NCI-H146 treated with DMSO at 0.1 percent for 48 hours (cell line): ENCODE measurements at regions not wholly inside any gene's neighbourhood (a gene's known extent, or its start where the extent isn't known, plus 50 kb on each side); places are given as distances from the start of the nearest gene placed in this dataset.

Source experiments
- DNase-seq: peaks from one replicate; lab custom pipeline; 2025; ENCODE audit not compliant: unreplicated experiment; lab: John Stamatoyannopoulos, UW

DNA sequence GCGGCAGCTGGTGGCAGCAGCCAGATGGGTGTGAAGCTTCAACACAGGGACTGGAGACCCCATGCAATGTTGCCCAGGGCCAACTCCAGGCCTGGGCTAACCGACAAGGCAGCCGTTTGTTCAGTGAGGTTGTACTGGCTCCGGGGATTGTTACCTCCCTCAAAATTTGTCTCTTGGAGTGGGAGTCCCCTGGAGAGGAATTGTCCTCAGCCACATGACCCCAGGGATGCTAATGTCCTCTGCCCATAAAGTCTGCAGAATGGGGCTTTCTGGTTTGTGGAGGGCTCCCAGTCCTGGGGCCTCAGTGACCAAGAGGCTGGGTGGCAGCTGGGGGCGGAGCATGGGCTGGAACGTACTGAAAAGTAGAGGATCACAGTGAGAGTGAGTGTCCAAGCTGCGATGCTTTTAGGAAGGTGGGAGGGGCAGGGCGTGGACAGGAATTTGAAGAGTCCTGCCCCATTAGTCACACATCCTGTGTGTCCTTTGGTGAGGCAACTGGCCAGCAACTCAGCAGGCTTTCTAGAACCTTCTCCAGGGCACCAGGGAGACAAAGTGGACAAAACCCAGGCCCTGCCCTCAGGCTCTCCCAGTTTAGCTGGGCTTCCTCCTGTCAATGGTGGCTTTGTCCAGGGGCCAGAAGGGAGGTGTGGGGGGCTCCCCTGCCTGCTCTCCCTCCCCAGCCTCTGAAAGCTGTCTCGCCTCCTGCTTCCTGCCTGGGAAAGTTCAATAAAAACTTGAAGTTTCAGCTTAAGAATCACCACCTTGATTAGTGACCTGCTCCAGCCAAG, 114.0 kb downstream of the NSG2 start:
- no peak for DNase-seq

DNA sequence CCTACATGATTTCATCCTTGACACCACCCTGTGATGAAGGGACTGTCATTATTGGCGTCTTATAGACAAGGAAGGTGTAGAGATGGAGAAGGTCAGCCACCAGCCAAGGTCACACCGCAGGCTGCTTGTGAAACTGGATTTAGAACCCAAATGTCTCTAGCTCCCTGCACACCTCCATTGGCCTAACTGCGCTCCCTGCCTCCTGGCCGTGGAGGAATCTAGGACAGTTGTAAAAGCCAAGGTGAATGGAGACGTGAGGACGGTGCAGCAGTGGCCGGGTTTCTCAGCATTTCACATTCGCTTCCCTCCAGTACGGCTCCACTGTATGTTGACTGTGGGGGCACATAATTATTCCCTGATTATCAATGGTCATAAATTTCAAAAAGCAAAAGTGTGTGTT, 119.9 kb downstream of the NSG2 start:
- no peak for DNase-seq

DNA sequence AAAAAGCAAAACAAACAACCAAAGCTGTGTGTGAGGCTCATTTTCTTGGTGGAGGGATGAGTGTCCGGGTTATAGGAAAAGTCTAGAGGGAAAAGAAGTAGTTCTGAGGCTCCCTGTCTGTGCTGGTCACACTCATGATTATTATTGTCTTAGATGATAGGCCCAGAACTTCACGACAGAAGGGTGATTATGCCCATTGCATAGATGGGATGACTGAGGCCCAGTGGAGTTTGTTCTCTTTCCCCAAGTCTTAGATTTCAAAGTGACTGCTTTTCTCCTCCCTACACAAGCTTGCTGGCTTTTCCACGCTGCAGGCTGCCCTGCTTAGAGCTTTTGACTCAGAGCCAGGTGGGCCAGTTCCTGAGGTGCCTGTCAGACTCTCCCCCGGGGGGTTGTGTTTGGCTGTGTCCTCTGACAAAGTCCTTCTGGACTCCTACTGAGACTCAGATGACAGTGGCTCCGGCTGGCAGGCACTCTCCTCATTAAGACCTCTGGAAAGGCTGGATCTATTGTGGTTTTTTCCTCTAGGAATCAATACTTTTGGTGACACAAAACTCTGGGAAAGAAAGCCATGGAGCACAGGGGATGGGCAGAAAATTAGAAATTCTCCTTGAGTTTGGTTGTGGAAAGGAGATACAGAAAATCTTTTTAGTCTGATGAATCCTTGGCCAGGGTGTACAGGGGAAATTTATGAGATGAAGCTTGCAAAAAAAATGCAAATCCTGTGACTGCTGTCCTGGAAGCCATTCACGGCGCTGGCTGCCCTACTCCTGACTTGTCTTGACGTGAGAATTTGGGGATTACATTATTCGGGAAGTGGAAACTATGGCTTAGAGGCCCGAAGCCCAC, 120.9 kb downstream of the NSG2 start:
- DNase-seq = no peak

DNA sequence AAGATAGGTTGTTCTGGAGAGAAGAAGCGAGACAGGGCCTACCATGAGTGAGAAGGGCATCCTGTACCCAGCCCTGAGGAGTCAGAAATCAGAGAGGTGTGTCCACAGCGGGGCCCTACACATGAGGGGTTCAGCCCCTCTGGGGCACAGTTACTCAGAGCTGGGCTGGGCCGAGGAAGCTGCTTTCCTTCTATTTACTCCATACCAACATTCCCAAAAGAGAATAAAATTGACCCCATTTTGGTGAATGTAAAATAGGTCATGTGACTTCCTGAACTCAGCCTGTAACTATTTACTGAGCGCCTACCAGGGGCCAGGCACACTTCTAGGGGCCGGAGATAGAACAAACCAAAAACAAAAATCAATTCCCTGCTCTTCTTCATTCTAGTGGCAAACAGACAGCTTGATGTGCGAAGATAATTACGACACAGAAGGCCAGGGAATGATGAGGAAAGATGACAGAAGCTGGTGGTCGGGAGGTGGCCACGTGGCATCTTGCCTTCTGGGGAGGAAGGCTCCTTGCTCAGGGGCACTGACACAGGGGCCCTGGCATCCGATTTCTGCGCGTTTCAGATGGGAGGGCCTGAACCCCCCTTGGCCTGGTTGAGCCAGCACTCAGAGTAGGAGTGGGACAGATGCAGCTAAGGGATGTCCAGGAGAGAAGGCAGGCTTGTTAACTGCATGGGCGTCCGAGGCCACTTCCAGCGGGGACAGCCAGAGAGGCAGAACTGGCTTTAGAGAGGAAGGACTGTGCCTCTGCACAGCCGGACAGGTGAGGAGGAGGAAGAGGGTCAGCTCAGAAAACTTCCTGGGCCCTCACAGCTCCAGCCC, 121.8 kb downstream of the NSG2 start:
- no peak for DNase-seq

DNA sequence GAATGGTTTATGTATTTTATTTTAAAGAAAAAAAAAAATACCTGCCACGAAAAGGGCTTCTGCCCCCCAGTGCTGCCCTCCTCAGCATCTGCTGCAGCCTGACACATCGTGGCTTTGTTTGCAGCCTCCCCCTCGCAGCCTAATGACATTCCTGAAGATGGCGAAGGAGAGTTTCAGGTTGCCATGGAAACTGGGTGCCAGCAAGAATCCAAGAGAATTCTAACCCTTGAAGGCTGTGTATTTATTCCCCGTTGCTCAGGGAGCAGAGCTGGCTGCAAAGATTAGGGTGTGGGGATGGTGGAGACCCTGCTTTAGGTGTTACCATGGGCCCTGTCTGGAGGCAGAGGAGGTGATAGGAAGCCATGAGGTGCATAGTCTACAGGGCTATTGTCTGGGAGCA, 126.6 kb downstream of the NSG2 start:
- no peak for DNase-seq

DNA sequence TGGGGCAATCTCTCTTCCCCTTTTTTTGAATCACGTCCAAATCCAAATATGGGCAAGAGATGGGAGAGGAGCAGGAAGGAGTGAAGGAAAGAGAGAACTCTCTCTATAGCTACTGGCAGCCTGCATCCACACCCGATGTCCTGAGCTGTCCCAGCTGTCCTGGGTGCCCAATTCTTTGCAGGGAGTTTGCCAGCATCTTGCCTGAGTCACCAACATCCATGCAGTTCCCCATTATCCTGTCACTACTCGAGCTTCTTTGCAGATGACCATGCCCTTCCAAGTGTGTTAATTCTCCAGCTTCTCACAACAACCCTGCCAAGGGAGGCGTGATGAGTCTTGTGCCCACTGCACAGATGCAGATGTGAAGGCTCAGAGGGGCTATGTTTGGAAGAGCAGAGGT, 127.1 kb downstream of the NSG2 start:
- no peak for DNase-seq

DNA sequence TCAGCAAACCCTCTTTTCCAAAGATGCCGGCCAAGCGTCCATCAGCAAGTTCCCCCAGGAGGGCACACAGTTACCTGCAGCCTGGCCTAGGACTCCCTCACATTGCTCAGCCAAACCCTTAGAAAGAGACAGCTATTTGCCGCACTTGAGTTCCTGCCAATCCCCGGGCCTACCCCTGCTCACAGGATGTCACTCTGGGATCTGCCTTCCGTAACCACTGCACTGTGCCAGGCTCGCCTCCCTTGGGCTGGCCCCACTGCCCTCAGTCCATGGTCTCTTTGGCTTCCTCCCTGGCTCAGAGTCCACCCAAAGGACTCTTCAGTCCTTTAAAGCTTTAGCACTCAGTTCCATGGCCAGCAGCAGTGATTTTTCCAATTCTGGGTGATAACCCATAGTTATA, 128.3 kb downstream of the NSG2 start:
- no peak for DNase-seq

DNA sequence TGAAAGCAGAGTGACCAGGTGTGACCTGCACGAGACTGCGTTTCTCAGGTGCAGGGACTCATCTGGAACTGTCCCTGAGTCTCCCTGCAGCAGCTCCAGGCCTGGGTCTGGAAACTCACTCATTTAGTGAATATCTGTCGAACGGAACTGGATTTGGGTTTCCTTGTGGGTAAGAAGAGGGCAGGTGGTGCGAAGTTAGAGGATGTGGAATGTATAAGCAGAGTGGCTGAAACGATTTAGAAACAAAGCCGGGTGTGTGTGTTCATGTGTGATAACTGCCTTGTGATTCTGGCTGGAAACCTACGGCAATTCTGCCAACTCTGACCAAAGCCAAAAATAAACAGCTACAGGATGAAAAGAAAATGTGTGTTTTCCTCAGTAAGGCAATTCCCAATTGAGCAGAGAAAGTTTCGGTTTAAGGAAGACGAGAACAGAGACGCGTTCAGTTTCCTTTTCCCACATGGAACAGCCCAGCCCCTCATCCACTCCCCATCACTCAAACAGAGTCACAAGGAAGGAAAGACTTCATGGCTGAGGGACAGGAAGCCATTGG, 130.3 kb downstream of the NSG2 start:
- no peak for DNase-seq

DNA sequence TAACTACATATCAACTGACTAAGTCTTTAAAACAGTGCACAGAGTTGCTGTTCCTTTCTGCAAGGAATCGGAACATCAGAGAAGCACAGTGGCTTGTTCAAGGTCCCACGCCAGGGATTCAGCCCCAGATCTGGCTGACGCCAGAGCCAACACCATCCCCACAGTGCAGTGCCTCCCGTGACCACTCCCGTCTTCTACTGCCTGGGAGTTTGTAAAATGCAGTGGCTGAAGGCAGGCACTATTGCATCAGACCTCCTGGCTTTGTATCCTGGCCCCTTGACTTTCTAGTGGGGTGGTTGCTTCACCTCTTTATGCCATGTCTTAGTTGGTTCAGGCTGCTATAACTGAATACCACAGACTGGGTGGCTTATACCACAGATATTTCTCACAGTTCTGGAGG, 131.0 kb downstream of the NSG2 start:
- no peak for DNase-seq

DNA sequence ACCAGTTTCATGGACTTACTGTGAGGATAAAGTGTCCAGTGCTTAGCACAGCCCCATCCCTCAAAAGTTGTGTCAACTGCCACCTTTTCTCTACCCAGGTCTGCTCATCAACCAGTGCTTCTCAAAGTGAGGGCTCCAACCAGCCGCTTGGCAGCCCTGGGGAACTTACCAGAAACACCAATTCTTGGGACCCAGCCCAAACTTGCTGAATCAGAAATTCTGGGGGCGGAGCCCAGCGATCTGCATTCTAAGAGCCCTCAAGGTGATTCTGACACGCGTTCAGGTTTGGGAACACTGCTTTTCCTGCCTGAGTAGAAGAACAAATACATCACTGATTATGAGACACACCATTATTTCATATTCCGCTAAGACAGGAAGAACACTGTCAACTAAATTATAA, 132.0 kb downstream of the NSG2 start:
- no peak for DNase-seq

DNA sequence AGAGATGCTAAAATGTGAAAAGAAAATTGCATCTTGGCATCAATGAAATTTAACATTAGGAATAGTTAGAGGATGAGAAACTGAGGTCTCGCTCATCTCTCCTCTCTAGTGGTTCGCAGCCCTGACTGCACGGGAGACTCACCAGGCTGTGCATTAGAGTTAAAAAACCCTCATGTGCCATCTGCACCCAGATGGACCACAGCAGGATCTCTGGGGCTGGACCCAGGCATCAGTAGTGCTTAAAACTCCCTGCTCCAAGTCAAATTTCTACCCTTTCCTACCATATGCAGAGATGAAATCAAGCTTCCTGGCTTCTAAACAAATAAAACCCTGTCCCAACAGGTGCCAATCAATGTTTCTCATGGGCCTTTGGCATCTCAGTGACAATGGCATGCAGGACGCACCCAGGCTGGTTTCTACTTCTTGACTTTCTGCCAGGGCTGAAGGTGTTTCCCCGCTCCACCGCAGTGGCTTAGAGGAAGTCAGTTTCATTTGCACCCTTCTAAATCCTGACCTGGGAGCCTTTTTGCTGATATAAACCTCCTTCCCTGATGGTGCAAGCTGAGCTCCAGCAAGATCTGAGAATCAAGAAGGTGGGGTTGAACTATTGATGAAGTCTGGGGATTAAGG, 132.6 kb downstream of the NSG2 start:
- no peak for DNase-seq

DNA sequence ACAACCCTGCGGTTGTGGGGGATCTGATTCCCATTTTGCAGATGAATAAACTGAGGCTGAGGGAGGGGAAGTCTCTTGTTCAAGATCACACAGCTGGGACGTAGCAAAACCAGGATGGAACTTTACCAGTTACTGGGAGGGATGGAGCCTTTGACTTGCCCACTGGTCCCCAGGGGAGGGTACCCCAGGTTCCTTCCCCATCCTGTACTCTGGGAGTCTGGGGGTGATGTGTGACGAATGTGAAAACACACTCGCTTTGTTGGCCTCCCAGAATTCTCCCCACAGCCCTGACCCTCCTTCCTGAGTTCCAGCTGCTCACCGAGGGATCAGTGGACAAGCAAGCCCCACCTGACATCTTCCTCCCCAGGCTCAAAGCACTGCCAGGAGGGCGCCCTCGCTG, 135.1 kb downstream of the NSG2 start:
- no peak for DNase-seq

DNA sequence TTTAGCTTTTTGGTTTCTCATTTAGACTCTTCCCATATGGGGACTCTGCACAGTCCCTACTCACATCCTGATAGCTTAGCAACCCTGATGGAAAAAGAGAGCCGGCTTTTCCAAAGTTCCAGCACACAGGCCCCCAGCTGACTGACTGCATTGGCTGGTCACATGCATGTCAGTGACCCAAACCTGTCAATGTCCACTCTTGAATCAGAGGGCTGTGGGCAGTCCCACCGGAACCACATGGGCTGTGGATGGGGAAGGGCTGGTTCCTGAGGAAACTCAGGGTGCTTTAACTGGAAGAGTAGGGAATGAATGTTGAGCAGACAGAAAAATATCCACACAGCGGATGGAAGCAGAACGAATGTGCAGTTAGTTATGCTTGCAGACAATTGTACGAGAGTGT, 136.6 kb downstream of the NSG2 start:
- DNase-seq = no peak

DNA sequence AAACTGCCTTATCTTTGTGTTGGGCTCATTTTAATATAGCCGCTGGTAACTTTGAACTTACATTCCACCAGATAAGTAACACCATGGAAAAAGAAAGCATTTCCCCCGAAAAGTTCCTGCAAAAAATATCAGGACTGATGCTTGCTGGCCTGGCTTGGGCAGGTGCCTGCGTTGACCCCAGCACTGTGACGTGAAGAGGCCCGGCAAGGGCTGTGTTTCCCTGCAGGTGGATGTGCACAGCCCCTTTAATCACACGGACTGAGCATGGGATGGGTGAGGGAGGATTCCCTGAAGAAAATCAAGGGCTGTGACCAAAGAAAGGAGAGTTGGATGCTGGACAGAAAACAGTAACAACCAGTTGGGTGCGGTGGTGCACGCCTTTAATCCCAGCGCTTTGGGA, 138.2 kb downstream of the NSG2 start:
- DNase-seq = no peak

DNA sequence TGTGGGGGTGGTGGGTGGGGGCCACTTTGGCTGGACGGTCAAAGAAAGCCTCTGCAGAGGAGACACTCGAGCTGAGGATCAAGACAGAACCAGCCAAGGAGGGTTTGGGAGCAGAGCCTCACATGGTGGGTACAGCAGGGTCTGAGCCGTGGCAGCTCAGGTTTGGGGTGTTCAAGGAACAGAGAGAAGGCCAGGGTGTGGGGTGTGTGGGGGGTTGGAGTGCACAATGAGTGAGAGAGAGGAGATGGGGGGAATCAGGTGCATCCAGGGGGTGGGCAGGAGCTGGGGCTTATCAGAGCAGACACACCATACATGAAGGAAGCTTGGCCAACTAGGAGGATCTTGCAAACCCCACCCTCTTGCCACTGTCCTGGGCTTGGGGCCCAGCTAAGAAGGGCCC, 140.0 kb downstream of the NSG2 start:
- DNase-seq = no peak

DNA sequence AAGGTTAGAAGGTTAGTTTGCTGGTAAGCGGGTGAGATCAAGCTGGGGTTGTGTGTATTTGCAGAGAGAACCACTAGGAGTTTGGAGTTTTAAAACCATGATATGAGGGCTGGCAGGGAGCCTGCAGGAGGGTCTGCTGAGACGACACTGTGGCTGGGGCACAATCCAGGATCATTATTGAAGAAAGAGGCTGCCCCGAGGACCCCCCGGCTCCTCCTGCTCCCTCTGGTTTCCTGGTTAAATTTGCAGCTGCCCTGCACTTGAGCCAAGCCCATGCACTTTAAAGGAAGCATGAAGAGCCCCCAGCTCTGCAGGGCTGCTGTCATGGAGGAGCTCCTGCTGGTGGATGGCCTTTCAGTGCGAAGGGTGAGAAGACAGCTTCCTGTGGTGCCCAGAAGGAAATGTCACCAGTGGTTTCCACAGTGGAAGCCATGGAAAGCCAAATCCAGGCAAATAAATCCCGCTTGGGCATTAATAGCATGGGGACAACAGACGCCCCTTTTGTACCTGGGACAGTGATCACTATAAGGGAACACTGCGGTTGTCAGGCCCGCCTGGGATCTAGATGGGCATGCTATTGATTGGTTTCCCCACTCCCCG, 140.7 kb downstream of the NSG2 start:
- no peak for DNase-seq

DNA sequence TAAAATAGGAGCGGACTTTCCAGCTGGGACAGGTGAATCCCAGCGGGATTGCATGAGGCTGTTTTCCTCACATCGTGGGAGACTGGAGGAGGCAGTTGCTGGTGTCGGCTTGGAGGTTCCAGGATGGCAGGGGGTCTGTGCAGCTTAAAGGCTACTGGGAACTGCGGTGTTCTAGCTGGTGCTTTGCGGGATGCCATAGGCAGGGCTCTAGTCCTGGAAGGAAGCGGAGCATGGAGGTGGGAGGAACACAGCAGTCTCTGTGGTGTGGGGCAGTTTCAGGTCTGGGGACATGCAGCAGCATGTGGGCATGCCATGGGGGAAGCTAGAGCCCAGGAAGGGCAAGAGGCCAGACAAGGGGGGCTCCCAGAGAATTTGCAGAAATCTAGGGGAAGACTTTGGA, 141.5 kb downstream of the NSG2 start:
- DNase-seq = no peak

DNA sequence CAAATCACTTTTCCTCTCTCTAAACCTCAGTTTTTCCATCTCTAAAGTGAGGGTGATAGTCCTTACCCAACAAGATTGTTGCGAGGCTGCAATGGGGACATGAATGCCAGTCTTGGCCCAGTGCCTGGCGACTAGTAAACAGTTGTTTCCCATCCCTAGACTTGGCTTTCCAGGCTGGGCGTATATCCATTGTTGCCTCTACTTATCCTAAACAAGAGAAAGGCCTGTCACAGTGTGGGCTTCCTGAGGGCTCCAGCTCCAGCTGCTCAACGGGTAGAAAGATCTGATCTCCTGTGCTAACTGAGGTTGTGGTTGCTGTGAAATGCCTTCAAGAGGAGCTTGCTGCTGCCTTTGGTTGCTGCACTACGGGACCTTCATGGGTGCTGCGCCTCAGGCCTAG, 142.0 kb downstream of the NSG2 start:
- DNase-seq = no peak

DNA sequence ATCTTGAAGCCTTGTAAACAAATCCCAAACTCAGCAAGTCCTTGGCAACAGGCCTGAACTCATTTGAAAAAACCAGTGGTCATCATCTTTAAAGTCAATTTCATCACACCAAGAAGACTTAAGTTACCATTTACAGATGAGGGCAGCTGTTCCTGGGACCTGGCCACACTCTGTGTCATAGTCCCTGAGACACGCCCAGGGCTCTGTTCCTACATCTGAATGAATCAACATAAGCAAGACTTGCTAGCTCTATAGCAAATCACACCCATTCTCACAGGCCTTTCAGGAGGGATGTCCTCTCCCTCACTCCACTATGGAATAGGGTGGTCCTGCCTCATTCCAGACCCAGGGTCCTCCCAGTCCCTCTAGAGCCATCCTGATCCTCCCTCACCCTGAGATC, 142.8 kb downstream of the NSG2 start:
- DNase-seq = no peak
